Panc1 (cell line): ENCODE measurements at regions not wholly inside any gene's neighbourhood (a gene's known extent, or its start where the extent isn't known, plus 50 kb on each side); places are given as distances from the start of the nearest gene placed in this dataset.
"Not testable (repeated sequence)": the region's sequence is repeated elsewhere in the genome, so short reads cannot be mapped to it uniquely, and the experiment has no call there.

Source experiments
- POLR2AphosphoS5 ChIP-seq: IDR thresholded peaks from 2 replicates; pipeline ENCODE4 v1.6.1; 2012; ENCODE audit warnings: mild to moderate bottlenecking, low read depth, low read length, moderate library complexity
- SIN3A ChIP-seq: IDR thresholded peaks from 2 replicates; pipeline ENCODE4 v1.6.1; 2012; ENCODE audit warnings: low read depth, mild to moderate bottlenecking, low read length, moderate library complexity, borderline replicate concordance; ENCODE audit not compliant: insufficient read depth
- TCF7L2 ChIP-seq: IDR thresholded peaks from 2 replicates; pipeline ENCODE4 v1.6.1; 2011; ENCODE audit warnings: mild to moderate bottlenecking, low read depth, low read length, inconsistent platforms
- TF ChIP-seq, protein P1 (sequence below): fragments of 450-650 bp; IDR thresholded peaks from 2 replicates; pipeline ENCODE4 v1.5.1; 2017; ENCODE audit warnings: mild to moderate bottlenecking
- TF ChIP-seq, protein P2 (sequence below), 2 experiments: IDR thresholded peaks; 2 replicates each; pipeline ENCODE4 v1.6.1; 2011 to 2012; ENCODE audit warnings: low read depth in 2 of 2, control low read depth in 1 of 2, low read length in 1 of 2, mild to moderate bottlenecking in 1 of 2, moderate library complexity in 1 of 2; ENCODE audit not compliant: insufficient read depth in 1 of 2

DNA sequence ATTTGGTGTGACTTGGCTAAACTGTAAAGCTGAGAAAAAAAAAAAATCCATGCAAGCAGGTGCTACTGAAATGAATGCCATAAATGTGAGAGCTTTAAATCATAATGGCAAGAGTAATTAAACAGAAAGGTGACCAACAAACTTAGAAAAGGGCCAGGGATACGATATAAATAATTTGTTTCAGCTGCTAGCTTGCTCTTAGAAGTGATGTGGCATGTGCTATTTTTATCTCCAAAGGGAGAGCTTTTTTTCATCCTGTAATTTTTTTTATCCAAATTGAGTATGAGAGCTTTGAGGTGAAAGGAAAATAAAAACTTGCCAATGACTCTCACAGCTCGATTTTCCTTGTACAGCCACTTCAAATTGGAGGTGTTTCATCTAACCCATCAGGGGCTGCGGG, 315.3 kb downstream of the OR4C45 start:
- TF ChIP-seq, protein P1, sequence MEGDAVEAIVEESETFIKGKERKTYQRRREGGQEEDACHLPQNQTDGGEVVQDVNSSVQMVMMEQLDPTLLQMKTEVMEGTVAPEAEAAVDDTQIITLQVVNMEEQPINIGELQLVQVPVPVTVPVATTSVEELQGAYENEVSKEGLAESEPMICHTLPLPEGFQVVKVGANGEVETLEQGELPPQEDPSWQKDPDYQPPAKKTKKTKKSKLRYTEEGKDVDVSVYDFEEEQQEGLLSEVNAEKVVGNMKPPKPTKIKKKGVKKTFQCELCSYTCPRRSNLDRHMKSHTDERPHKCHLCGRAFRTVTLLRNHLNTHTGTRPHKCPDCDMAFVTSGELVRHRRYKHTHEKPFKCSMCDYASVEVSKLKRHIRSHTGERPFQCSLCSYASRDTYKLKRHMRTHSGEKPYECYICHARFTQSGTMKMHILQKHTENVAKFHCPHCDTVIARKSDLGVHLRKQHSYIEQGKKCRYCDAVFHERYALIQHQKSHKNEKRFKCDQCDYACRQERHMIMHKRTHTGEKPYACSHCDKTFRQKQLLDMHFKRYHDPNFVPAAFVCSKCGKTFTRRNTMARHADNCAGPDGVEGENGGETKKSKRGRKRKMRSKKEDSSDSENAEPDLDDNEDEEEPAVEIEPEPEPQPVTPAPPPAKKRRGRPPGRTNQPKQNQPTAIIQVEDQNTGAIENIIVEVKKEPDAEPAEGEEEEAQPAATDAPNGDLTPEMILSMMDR, result not testable (repeated sequence)
- not testable (repeated sequence) for TF ChIP-seq POLR2AphosphoS5, SIN3A, TCF7L2
- TF ChIP-seq, protein P2, sequence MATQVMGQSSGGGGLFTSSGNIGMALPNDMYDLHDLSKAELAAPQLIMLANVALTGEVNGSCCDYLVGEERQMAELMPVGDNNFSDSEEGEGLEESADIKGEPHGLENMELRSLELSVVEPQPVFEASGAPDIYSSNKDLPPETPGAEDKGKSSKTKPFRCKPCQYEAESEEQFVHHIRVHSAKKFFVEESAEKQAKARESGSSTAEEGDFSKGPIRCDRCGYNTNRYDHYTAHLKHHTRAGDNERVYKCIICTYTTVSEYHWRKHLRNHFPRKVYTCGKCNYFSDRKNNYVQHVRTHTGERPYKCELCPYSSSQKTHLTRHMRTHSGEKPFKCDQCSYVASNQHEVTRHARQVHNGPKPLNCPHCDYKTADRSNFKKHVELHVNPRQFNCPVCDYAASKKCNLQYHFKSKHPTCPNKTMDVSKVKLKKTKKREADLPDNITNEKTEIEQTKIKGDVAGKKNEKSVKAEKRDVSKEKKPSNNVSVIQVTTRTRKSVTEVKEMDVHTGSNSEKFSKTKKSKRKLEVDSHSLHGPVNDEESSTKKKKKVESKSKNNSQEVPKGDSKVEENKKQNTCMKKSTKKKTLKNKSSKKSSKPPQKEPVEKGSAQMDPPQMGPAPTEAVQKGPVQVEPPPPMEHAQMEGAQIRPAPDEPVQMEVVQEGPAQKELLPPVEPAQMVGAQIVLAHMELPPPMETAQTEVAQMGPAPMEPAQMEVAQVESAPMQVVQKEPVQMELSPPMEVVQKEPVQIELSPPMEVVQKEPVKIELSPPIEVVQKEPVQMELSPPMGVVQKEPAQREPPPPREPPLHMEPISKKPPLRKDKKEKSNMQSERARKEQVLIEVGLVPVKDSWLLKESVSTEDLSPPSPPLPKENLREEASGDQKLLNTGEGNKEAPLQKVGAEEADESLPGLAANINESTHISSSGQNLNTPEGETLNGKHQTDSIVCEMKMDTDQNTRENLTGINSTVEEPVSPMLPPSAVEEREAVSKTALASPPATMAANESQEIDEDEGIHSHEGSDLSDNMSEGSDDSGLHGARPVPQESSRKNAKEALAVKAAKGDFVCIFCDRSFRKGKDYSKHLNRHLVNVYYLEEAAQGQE (IDR thresholded peaks at IDR 0.05; ENCODE audit: insufficient read depth in 1 of 2, low read depth in 2 of 2, low read length in 1 of 2), result not testable (repeated sequence)
